ENCODE measurements at regions not wholly inside any gene's neighbourhood (a gene's known extent, or its start where the extent isn't known, plus 50 kb on each side); places are given as distances from the start of the nearest gene placed in this dataset.

DNA sequence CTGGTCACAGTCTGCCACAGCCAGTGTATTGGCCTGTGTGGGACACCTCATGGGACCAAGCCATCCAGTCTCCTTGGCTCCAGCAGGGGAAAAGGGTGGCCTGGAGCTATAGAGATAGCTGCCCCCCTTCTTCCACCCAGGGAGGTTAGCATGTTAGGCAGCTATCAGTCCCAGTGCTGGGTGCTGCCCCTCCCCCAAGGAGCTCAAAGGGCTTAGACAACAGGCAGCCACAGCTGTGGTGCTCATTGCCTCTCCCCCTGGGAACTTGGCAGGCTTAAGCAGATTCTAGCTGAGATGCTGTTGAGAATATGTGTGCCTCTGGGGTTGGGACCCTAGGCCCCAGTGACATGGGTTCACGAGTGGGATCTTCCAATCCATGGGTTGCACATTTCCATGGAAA, 226.0 kb upstream of the PTGER4 start:
- H3K27ac ChIP-seq = no peak overlapping the region
- H3K9me3 ChIP-seq = no peaks in the 10 kb centered on the region
- H3K27me3 ChIP-seq = no peaks in the 10 kb centered on the region
- H3K36me3 ChIP-seq = no peaks in the 10 kb centered on the region
- WGBS = 60% methylated on average over 1 of the region's 1 CpG
- no peak overlapping the region for H3K4me3 ChIP-seq
- DNase-seq (ENCODE audit: low spot score in 2 of 2) = no peak
- H3K4me1 ChIP-seq = no peaks in the 10 kb centered on the region
- TF ChIP-seq, protein P1, sequence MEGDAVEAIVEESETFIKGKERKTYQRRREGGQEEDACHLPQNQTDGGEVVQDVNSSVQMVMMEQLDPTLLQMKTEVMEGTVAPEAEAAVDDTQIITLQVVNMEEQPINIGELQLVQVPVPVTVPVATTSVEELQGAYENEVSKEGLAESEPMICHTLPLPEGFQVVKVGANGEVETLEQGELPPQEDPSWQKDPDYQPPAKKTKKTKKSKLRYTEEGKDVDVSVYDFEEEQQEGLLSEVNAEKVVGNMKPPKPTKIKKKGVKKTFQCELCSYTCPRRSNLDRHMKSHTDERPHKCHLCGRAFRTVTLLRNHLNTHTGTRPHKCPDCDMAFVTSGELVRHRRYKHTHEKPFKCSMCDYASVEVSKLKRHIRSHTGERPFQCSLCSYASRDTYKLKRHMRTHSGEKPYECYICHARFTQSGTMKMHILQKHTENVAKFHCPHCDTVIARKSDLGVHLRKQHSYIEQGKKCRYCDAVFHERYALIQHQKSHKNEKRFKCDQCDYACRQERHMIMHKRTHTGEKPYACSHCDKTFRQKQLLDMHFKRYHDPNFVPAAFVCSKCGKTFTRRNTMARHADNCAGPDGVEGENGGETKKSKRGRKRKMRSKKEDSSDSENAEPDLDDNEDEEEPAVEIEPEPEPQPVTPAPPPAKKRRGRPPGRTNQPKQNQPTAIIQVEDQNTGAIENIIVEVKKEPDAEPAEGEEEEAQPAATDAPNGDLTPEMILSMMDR (IDR thresholded peaks at IDR 0.05) = no peak
- TF ChIP-seq POLR2A (IDR thresholded peaks at IDR 0.05) = no peak
- no peak for TF ChIP-seq POLR2AphosphoS5 (IDR thresholded peaks at IDR 0.05)
- no peak for TF ChIP-seq EP300 (IDR thresholded peaks at IDR 0.05)

DNA sequence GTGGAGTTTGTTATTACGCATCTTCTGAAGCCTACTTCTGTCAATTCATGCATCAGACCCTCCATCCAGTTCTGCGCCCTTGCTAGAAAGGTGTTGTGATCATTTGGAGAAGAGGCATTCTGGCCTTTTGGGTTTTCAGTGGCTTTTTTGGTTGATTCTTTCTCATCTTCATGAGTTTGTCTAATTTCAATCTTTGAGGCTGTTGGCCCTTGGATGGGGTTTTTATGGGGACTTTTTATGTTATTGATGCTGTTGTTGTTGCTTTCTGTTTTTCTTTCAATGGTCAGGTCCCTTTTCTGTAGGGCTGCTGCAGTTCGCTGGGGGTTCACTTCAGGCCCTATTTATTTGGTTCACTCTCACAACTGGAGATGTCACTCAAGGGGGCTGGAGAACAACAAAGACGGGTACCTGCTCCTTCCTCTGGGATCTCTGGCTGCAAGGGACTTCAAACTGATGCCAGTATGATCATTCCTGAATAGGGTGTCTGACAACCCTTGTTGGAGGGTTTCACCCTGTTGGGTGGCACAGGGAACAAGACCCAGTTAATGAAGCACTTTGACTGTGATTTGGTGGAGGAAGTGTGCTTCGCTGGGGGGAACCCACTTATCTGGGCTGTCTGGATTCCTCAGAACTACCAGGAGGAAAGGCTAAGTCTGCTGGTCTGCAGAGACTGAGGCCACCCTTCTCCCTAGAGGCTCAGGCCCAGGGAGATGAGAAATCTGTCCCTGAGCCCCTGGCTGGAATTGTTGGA, 226.7 kb upstream of the PTGER4 start:
- 97% methylated on average over 4 of the region's 5 CpGs for WGBS

DNA sequence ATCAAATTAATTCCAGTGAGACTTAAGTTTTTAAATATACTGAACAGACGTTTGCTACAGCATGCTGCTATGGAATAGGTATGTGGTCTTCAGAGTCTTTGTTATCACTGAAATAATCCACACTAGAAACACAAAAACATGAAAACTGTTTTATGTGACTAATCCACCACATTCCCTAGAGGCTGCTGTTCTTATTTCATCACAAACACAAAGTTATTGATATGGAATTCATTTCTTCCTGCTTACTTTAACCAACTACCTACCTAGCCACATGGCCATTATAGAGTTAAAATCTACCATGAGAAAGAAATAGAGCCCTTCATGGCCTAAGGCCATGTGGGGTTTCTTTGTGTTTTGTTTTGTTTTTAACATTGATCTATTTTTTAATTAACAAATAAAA, 232.3 kb upstream of the PTGER4 start:
- H3K9me3 ChIP-seq = no peaks in the 10 kb centered on the region
- no peak overlapping the region for H3K4me3 ChIP-seq
- no peak for DNase-seq (ENCODE audit: low spot score in 2 of 2)
- H3K27ac ChIP-seq = no peak overlapping the region
- TF ChIP-seq POLR2AphosphoS5 (IDR thresholded peaks at IDR 0.05) (no peak), POLR2A (IDR thresholded peaks at IDR 0.05) (no peak), EP300 (IDR thresholded peaks at IDR 0.05) (no peak)
- TF ChIP-seq, protein P1 (IDR thresholded peaks at IDR 0.05) = no peak
- no peaks in the 10 kb centered on the region for H3K4me1 ChIP-seq
- WGBS = 44% methylated on average over 1 of the region's 1 CpG
- H3K36me3 ChIP-seq = no peaks in the 10 kb centered on the region
- H3K27me3 ChIP-seq = no peaks in the 10 kb centered on the region

More for the DNA sequence above, 226.7 kb upstream of the PTGER4 start:
- no peaks in the 10 kb centered on the region for H3K27me3 ChIP-seq
- H3K4me3 ChIP-seq = no peak overlapping the region
- H3K4me1 ChIP-seq = no peaks in the 10 kb centered on the region
- H3K27ac ChIP-seq = no peak overlapping the region
- no peaks in the 10 kb centered on the region for H3K36me3 ChIP-seq
- TF ChIP-seq POLR2AphosphoS5 (IDR thresholded peaks at IDR 0.05) = no peak
- no peak for TF ChIP-seq EP300 (IDR thresholded peaks at IDR 0.05)
- TF ChIP-seq, protein P1 (IDR thresholded peaks at IDR 0.05) = no peak
- TF ChIP-seq POLR2A (IDR thresholded peaks at IDR 0.05) = no peak
- H3K9me3 ChIP-seq = no peaks in the 10 kb centered on the region
- no peak for DNase-seq (ENCODE audit: low spot score in 2 of 2)

DNA sequence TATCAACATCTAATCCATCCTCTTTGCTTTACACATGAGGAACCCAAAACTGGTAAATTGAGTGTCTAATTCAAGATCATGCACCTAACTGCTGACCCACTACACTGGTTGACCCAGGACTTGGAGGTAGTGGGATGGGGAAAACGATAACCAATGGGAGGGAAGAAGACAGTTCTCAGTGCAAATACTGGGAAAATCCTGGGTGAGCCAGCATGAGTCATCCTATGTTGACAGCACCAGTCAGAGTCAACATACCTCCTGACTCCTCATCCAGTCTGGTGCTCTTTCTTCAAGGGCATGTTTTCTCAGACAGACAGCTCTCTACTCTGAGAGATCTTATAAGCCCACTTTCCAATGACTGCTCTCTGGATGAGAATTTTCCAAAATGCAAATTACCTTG, 232.8 kb upstream of the PTGER4 start:
- Histone ChIP-seq H3K4me3 (no peak overlapping the region), H3K9me3 (no peaks in the 10 kb centered on the region), H3K27me3 (no peaks in the 10 kb centered on the region), H3K4me1 (no peaks in the 10 kb centered on the region), H3K27ac (no peak overlapping the region), H3K36me3 (no peaks in the 10 kb centered on the region)
- no peak for DNase-seq (ENCODE audit: low spot score in 2 of 2)
- no peak for TF ChIP-seq EP300 (IDR thresholded peaks at IDR 0.05)
- TF ChIP-seq POLR2AphosphoS5 (IDR thresholded peaks at IDR 0.05) = no peak
- TF ChIP-seq POLR2A (IDR thresholded peaks at IDR 0.05) = no peak
- TF ChIP-seq, protein P1 (IDR thresholded peaks at IDR 0.05) = no peak
- WGBS = 0% methylated on average over 1 of the region's 1 CpG

DNA sequence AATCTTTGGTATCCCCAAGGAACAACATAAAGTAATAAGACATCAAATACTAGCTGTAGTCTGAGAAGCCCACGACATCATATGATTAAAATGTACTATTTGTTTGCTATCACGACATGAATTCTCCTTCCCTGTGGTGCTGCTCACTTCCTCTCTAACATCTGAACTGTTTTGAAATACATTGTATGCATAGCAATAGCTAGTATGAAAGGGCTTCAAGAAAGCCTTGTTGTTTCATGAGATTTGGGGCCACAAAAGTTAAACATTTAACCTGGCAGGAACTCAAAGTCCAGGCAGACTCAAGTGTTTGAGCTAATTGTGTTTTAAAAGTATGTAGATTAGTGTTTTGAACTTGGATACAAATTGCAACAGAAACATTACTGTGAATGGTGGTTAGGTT, 237.4 kb upstream of the PTGER4 start:
- no peak for TF ChIP-seq POLR2A (IDR thresholded peaks at IDR 0.05)
- no peak for TF ChIP-seq POLR2AphosphoS5 (IDR thresholded peaks at IDR 0.05)
- TF ChIP-seq, protein P1 (IDR thresholded peaks at IDR 0.05) = no peak
- TF ChIP-seq EP300 (IDR thresholded peaks at IDR 0.05) = no peak
- Histone ChIP-seq H3K9me3 (no peaks in the 10 kb centered on the region), H3K27ac (no peak overlapping the region), H3K27me3 (no peaks in the 10 kb centered on the region), H3K4me3 (no peak overlapping the region), H3K4me1 (no peaks in the 10 kb centered on the region), H3K36me3 (no peaks in the 10 kb centered on the region)
- no peak for DNase-seq (ENCODE audit: low spot score in 2 of 2)
- WGBS = 45% methylated on average over 2 of the region's 2 CpGs
